ENCODE measurements at regions not wholly inside any gene's neighbourhood (a gene's known extent, or its start where the extent isn't known, plus 50 kb on each side); places are given as distances from the start of the nearest gene placed in this dataset.

GRCh38 chr2:228458364-228458763 is 276.9 kb upstream of the SPHKAP start:
- no peak for TF ChIP-seq CTCF (IDR thresholded peaks at IDR 0.05; ENCODE audit: low read length, missing control alignments)
- no peak overlapping the region for H3K4me3 ChIP-seq (replicated peaks; ENCODE audit: low read depth, low read length)
- DNase-seq (ENCODE audit: low read depth) = no peak

- no peak for TF ChIP-seq CTCF (IDR thresholded peaks at IDR 0.05; ENCODE audit: low read length, missing control alignments)
- no peak for DNase-seq (ENCODE audit: low read depth)
- no peak overlapping the region for H3K4me3 ChIP-seq (replicated peaks; ENCODE audit: low read depth, low read length)
Measured at GRCh38 chr2:228447266-228447915, 265.9 kb upstream of the SPHKAP start.

GRCh38 chr2:228446734-228447133 is 265.2 kb upstream of the SPHKAP start:
- no peak overlapping the region for H3K4me3 ChIP-seq (replicated peaks; ENCODE audit: low read depth, low read length)
- no peak for TF ChIP-seq CTCF (IDR thresholded peaks at IDR 0.05; ENCODE audit: low read length, missing control alignments)
- DNase-seq (ENCODE audit: low read depth) = no peak

- no peak for DNase-seq (ENCODE audit: low read depth)
- no peak overlapping the region for H3K4me3 ChIP-seq (replicated peaks; ENCODE audit: low read depth, low read length)
- no peak for TF ChIP-seq CTCF (IDR thresholded peaks at IDR 0.05; ENCODE audit: low read length, missing control alignments)
Measured at GRCh38 chr2:228444161-228444560, 262.7 kb upstream of the SPHKAP start.

- no peak for TF ChIP-seq CTCF (IDR thresholded peaks at IDR 0.05; ENCODE audit: low read length, missing control alignments)
- DNase-seq (ENCODE audit: low read depth) = no peak
- H3K4me3 ChIP-seq (replicated peaks; ENCODE audit: low read depth, low read length) = no peak overlapping the region
Measured at GRCh38 chr2:228433721-228434120, 252.2 kb upstream of the SPHKAP start.

GRCh38 chr2:228432116-228432515 is 250.6 kb upstream of the SPHKAP start:
- no peak overlapping the region for H3K4me3 ChIP-seq (replicated peaks; ENCODE audit: low read depth, low read length)
- no peak for DNase-seq (ENCODE audit: low read depth)
- no peak for TF ChIP-seq CTCF (IDR thresholded peaks at IDR 0.05; ENCODE audit: low read length, missing control alignments)

GRCh38 chr2:228430986-228431385 is 249.5 kb upstream of the SPHKAP start:
- no peak overlapping the region for H3K4me3 ChIP-seq (replicated peaks; ENCODE audit: low read depth, low read length)
- no peak for DNase-seq (ENCODE audit: low read depth)
- TF ChIP-seq CTCF (IDR thresholded peaks at IDR 0.05; ENCODE audit: low read length, missing control alignments) = no peak

All from fibroblast of pulmonary artery (primary cell).